Smooth muscle cell of the brain vasculature (primary cell): ENCODE measurements at regions not wholly inside any gene's neighbourhood (a gene's known extent, or its start where the extent isn't known, plus 50 kb on each side); places are given as distances from the start of the nearest gene placed in this dataset.

Experiments used
- DNase-seq: peaks from one replicate; pipeline ENCODE4 v3.0.0-alpha.2; 2012; ENCODE audit warnings: low read depth, low spot score

- DNase-seq = no peak
These were observed 50.2 kb upstream of the CDK1 start for GRCh38 chr10:60728056-60728455.

- no peak for DNase-seq
These were observed 52.0 kb upstream of the CDK1 start for GRCh38 chr10:60726257-60726656.

- no peak for DNase-seq
These were observed 55.7 kb upstream of the CDK1 start for GRCh38 chr10:60722623-60723022.

GRCh38 chr10:60719721-60720120 is 58.6 kb upstream of the CDK1 start:
- DNase-seq = no peak

GRCh38 chr10:60718886-60719285 is 59.4 kb upstream of the CDK1 start:
- DNase-seq = no peak

- no peak for DNase-seq
These were observed 60.4 kb upstream of the CDK1 start for GRCh38 chr10:60717852-60718251.

- no peak for DNase-seq
These were observed 64.0 kb upstream of the CDK1 start for GRCh38 chr10:60714233-60714632.

- DNase-seq = no peak
These were observed 66.8 kb upstream of the CDK1 start for GRCh38 chr10:60711496-60711895.

GRCh38 chr10:60710041-60710440 is 68.2 kb upstream of the CDK1 start:
- no peak for DNase-seq

- DNase-seq = no peak
These were observed 69.6 kb upstream of the CDK1 start for GRCh38 chr10:60708666-60709065.

- DNase-seq = no peak
These were observed 70.4 kb upstream of the CDK1 start for GRCh38 chr10:60707841-60708240.

- DNase-seq = no peak
These were observed 72.1 kb upstream of the CDK1 start for GRCh38 chr10:60706146-60706545.

GRCh38 chr10:60705376-60705775 is 72.9 kb upstream of the CDK1 start:
- DNase-seq = no peak

GRCh38 chr10:60704471-60704870 is 73.8 kb upstream of the CDK1 start:
- DNase-seq = no peak

GRCh38 chr10:60703266-60704041 is 74.8 kb upstream of the CDK1 start:
- DNase-seq = no peak

- no peak for DNase-seq
These were observed 90.6 kb upstream of the CDK1 start for GRCh38 chr10:60687679-60688078.

GRCh38 chr10:60684091-60684490 is 94.2 kb upstream of the CDK1 start:
- DNase-seq = no peak

GRCh38 chr10:60681103-60681502 is 97.2 kb upstream of the CDK1 start:
- no peak for DNase-seq

GRCh38 chr10:60679388-60679990 is 98.8 kb upstream of the CDK1 start:
- DNase-seq = no peak

- DNase-seq = no peak
These were observed 99.3 kb upstream of the CDK1 start for GRCh38 chr10:60678978-60679377.

GRCh38 chr10:60677531-60678129 is 100.6 kb upstream of the CDK1 start:
- DNase-seq = no peak

GRCh38 chr10:60675236-60675635 is 103.0 kb upstream of the CDK1 start:
- DNase-seq = no peak

GRCh38 chr10:60669501-60669900 is 108.8 kb upstream of the CDK1 start:
- DNase-seq = no peak
